Stimulated activated CD4-positive, alpha-beta T cell treated with anti-CD3 and anti-CD28 coated beads, Interleukin-1b, Interleukin-23, amount 100 ng/mL, for 24 hours (primary cell): ENCODE measurements at regions not wholly inside any gene's neighbourhood (a gene's known extent, or its start where the extent isn't known, plus 50 kb on each side); places are given as distances from the start of the nearest gene placed in this dataset.

Source experiments
- DNase-seq, 4 experiments: peaks; one replicate each; pipeline ENCODE4 v3.0.0-alpha.2; 2020; ENCODE audit warnings: low read depth in 4 of 4, low spot score in 1 of 4

- DNase-seq, result no peak
Observed at GRCh38 chr3:8191406-8191805, 310.2 kb upstream of the LMCD1 start.

DNA sequence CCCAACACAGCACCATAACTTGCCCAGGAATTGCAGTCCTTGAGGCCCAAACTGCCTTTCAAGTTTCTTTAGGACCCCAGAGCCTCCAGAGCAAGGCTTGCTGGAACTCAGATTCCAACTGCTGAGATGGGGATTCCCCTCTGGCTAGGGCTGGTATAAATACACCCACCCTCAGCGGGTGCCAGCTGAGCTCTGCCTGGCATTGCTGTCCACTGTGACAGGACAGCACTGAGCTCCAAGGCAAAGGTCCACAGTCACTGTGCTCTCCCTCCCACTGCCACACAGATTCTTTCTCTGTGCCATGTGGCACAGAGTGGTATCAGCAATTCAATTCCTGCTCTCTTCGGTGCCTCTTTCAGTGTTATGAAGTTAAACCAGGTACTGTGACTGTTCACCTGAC lies 304.2 kb upstream of the LMCD1 start:
- no peak for DNase-seq

DNA sequence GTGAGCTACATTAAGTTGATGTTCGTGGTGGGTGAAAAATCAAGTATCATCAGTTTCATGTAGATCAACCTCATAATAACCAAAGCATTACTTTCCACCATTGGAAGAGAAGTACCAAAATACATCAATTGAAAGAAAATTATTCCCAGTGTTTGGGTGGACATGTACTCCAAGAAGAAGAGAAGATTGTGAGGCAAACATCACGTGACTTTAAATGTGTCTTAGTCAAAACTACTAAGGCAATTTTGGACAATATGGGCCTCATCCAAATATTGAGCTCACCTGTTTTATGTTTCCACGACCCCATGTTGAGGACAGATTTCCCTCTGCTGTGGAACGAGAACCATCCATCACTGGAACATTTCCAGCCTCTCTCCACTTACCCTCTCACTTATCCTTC lies 303.0 kb upstream of the LMCD1 start:
- no peak for DNase-seq

DNA sequence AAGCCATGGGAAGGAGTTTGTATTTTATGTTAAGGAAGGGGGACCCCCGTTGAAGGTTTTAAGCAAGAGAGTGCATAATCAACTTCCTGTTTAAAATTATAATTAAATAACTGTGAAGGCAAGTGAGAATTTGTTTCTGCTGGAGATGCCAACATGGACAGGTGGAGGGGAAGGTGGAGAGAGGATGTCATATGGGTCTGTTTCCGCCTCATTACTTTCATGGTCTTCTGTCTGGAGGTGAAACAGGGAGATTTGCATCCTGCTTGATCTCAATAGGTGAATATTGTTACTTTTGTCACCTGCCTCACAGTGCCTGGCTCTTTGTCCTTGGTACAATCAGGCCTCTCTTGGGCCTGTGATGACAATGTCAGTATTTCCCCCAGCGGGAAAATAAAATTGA lies 300.6 kb upstream of the LMCD1 start:
- DNase-seq, result no peak

- no peak for DNase-seq
Observed at GRCh38 chr3:8201886-8202285, 299.7 kb upstream of the LMCD1 start.

- DNase-seq, result no peak
Observed at GRCh38 chr3:8204331-8204730, 297.3 kb upstream of the LMCD1 start.

DNA sequence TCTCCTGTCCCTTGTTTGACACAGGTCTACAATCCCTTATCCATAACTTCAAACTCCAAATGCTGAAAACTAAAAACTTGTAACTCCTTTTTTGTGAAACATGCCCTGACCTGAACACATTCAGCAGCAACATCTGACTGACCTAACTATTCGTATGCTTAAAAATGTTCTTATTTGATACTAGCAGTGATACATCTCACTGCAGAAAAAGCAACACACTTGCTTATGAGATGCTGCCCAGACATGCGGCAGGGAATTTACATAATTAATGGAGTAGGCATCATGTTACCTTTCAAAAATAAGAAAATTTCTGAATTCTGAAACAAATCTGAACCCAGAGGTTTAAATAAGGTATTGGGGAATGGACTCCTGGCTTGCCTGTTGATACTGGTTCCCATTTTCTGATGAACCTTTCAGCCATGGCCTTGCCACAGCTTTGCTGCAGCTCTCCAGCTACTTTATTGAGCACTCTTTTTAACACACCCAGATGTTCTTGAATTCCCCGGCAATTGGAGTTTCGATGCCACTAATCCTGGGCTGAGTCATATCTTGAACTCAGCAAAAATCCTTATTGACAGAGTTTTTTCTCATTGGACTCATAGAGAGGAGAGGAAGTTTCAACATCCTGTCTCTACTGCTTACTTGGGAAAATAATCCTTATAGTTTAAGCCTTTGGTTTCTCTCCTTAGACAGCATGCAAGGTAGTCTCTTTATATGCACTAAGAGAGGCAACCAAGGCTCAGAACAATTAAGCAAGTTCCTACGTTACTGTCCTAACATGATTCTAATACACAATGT lies 296.6 kb upstream of the LMCD1 start:
- no peak for DNase-seq

- no peak for DNase-seq
Observed at GRCh38 chr3:8205881-8206280, 295.7 kb upstream of the LMCD1 start.

DNA sequence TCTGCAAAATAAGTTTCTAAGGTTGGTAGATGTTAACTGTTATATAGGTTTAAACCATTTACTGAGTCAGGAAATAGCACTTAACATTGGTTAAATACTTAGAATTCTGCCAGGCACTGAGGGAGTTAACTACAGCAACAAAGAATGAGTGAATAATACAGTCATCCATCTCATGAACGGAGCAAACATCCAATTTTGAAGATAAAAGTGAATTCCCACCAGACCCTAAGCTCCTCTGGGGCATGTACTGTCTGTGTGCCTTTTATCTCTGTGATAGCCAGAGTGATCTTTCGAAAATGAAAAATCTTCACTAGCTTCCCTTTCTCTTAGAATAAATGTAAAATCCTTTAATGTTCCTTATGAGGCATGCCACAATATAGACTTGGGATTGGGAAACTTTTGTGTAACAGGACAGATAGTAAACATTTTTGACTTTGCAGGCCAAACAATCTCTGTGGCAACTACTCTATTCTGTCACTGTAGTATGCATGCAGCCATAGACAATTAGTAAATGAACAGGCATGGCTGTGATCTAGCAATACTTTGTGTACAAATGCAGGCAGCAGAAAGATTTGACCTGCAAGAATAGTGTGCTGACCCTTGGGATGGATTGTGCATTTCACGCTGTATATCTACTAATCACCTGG lies 294.5 kb upstream of the LMCD1 start:
- no peak for DNase-seq

GRCh38 chr3:8210882-8211341 lies 290.7 kb upstream of the LMCD1 start:
- no peak for DNase-seq

GRCh38 chr3:8212794-8213193 lies 288.8 kb upstream of the LMCD1 start:
- no peak for DNase-seq

GRCh38 chr3:8213286-8213685 lies 288.3 kb upstream of the LMCD1 start:
- no peak for DNase-seq

DNA sequence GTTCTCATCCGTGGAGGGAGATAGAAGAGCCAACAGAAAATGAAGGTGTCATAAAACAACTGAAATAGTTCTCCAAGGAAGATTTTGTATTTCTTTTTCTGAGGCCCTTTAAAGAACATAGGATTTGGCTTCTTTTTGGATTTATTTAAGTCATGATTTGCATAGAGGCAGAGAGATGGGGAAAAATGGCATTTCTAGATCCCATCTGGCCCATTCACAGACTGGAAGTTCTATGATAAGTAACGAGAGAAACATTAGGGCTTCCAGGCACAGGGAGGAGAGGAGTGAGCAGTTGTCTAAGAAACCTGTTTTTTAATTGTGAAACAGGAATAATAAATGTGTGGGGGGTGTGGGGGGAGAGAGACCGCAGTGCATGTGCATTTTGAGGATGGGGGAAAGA lies 285.8 kb upstream of the LMCD1 start:
- no peak for DNase-seq

DNA sequence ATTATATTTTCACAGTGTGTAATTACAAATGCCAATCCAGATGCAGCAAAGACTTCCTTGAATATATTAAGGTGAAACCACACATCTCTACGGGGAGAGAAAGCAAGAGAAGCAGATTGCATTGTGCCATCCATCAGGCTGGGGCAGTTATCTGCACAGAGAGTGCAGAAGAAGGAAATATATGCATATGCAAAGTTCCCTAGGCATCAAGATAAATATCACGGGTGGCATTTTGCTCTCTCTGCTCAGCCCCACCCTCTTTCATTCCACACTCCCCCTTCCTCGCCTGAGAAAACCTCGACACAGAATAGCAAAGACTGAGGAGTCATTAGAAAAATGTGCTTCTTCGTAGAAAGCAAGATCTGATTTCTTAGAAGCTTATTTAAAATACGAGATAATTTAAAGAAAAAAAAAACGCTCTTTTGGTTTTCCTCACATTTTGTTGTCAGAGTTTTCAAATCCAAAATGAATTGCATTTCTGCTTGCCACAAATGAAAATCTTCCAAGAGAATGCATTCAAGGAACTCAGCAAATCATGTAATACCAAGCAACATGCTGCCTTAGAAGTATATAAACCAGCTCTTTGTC lies 283.2 kb upstream of the LMCD1 start:
- no peak for DNase-seq

GRCh38 chr3:8220291-8220690 lies 281.3 kb upstream of the LMCD1 start:
- no peak for DNase-seq

GRCh38 chr3:8223766-8224165 lies 277.9 kb upstream of the LMCD1 start:
- no peak for DNase-seq

DNA sequence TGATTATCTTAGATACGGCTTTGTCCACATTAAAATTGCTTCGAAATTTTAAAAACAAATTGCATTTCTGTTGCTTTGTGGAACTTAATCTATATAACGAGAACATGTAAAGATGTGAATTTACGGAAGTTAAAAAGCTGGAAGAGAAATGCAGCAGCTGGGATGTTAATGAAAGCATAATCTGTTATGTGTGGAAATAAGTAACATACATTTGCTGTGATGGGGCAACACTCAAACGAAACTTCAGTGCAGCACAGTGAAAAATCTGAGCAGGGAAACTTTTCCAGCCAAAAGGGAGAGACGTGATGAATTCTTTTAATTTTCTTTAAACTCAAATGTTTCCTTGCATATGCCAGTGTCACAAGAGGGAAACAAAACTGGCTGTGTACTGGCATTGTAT lies 276.7 kb upstream of the LMCD1 start:
- no peak for DNase-seq

DNA sequence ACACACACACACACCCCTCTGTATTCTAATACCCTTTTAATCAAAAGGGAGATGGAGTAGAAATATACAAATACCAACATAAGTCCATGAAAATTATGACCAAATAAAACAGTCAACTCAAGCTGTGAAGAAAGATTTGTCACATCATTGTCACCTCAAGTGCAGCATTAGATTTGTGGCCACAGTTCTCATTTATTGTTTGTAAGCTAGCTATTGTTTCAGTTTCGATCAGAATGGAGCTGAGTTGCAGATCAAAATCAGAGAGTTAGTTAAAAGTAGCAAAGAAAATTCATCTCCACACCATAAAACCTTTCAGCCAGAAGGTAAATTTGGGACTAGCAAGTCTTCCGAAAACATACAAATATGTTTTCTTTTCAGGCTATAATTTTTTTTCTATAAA lies 267.7 kb upstream of the LMCD1 start:
- no peak for DNase-seq

DNA sequence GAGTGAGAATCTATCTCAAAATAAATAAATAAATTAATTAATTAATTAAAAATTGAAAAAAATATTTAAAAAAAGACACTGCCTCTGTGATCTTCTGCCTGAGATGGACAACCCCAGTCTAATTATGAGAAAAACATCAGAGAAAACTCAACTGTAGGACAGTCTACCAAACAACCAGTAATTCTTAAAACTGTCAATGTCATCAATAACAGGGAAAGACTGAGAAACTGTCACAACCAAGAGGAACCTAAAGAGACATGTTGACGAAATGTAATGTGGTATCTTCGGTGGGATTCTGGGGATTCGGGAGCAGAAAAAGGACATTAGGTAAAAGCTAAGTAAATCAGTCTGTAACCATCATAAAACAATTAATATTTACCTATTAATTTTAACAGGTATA lies 265.4 kb upstream of the LMCD1 start:
- DNase-seq, result no peak

GRCh38 chr3:8237893-8238292 lies 263.7 kb upstream of the LMCD1 start:
- DNase-seq, result no peak

DNA sequence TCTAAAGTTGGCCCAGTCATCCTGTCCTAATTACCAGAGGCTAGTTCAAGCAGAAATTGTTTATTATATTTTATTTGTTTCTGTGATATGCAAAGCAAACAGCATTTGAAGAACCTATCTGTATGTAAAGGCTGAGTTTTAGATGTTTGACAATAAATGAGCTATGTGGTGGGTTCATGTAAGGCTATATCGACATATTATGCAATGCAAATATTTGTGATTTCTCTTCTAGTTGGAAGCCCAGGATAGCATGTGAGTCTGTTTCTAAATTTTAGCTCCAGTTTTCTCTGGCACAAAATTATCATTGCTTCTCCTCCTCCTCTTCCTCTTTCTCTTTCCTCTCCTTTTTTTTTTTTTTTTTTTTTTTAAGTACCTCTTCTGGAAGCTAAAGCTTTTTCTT lies 263.2 kb upstream of the LMCD1 start:
- no peak for DNase-seq

DNA sequence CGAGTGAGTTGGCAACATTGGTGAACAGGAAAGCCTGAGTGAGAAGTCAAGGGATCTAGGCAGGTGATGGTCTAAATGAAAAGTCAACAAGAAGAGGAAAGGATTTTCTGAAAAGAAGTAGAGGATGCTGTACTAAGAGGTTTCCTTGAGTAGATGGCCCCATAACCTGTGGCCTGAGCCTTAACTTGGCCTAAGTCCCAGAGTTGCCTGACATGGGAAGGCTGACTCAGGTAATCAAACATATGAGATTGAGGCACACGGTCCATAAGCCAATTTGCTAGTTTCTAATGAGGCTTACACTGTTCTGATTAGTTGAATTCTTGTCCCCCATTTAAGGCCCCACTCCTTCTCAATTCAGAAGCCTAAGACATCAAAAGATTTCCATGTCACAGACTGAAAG lies 262.5 kb upstream of the LMCD1 start:
- DNase-seq, result no peak
